ENCODE measurements at regions not wholly inside any gene's neighbourhood (a gene's known extent, or its start where the extent isn't known, plus 50 kb on each side); places are given as distances from the start of the nearest gene placed in this dataset.

GRCh38 chr5:5628866-5629606, 206.6 kb downstream of the ICE1 start:
- Histone ChIP-seq H3K27ac (ENCODE audit: extremely low read depth, low read depth, low read length) (no peak overlapping the region), H3K9me3 (ENCODE audit: control insufficient read depth, insufficient read depth, low read depth, low read length) (no peaks in the 10 kb centered on the region), H3K36me3 (ENCODE audit: control insufficient read depth in 2 of 2, insufficient read depth in 1 of 2, low read length in 2 of 2) (no peaks in the 10 kb centered on the region), H3K4me1 (ENCODE audit: control insufficient read depth, insufficient read depth, low read length) (no peaks in the 10 kb centered on the region), H3K4me3 (ENCODE audit: low read depth, low read length) (no peak overlapping the region)
- POLR2A ChIA-PET, result no interaction called here
- TF ChIP-seq PRDM4 (tag by site-specific recombination; IDR thresholded peaks at IDR 0.05) (no peak), GLI4 (tag by site-specific recombination; IDR thresholded peaks at IDR 0.05) (no peak), HOXA7 (CRISPR knock-in tag; IDR thresholded peaks at IDR 0.05; ENCODE audit: borderline replicate concordance) (no peak), ZNF221 (tag by site-specific recombination; IDR thresholded peaks at IDR 0.05; ENCODE audit: borderline replicate concordance) (no peak), ZSCAN23 (tag by site-specific recombination; IDR thresholded peaks at IDR 0.05) (no peak), ZNF394 (tag by site-specific recombination; IDR thresholded peaks at IDR 0.05; ENCODE audit: borderline replicate concordance) (no peak), ZNF785 (tag by site-specific recombination; IDR thresholded peaks at IDR 0.05) (no peak), SALL2 (tag by site-specific recombination; IDR thresholded peaks at IDR 0.05; ENCODE audit: borderline replicate concordance) (no peak), INSM2 (tag by site-specific recombination; IDR thresholded peaks at IDR 0.05) (no peak)
- CTCF ChIA-PET, result interaction anchor here (1.0 kb wide), 1 partner anchor 132 kb away, joined by 3 read pairs; no protein-coding TSS in a partner anchor

- no peak for TF ChIP-seq KLF16 (tag by site-specific recombination; IDR thresholded peaks at IDR 0.05)
- TF ChIP-seq ZNF639 (tag by site-specific recombination; IDR thresholded peaks at IDR 0.05), result no peak
- no peak for TF ChIP-seq ZNF473 (tag by site-specific recombination; IDR thresholded peaks at IDR 0.05)
- no peak for TF ChIP-seq ZNF416 (tag by site-specific recombination; IDR thresholded peaks at IDR 0.05)
- TF ChIP-seq REPIN1 (tag by site-specific recombination; IDR thresholded peaks at IDR 0.05; ENCODE audit: low read depth), result no peak
- Histone ChIP-seq H3K27ac (ENCODE audit: extremely low read depth, low read depth, low read length) (no peak overlapping the region), H3K4me1 (ENCODE audit: control insufficient read depth, insufficient read depth, low read length) (no peaks in the 10 kb centered on the region), H3K4me3 (ENCODE audit: low read depth, low read length) (no peak overlapping the region), H3K36me3 (ENCODE audit: control insufficient read depth in 2 of 2, insufficient read depth in 1 of 2, low read length in 2 of 2) (no peaks in the 10 kb centered on the region), H3K9me3 (ENCODE audit: control insufficient read depth, insufficient read depth, low read depth, low read length) (no peaks in the 10 kb centered on the region; the same call in 1 of the 2 replicates)
- CTCF ChIA-PET, result no interaction called here
- POLR2A ChIA-PET, result no interaction called here
These were observed 203.9 kb downstream of the ICE1 start for GRCh38 chr5:5626412-5626811.

GRCh38 chr5:5625491-5625890, 203.0 kb downstream of the ICE1 start:
- POLR2A ChIA-PET, result no interaction called here
- Histone ChIP-seq H3K27ac (ENCODE audit: extremely low read depth, low read depth, low read length) (no peak overlapping the region), H3K4me3 (ENCODE audit: low read depth, low read length) (no peak overlapping the region), H3K9me3 (ENCODE audit: control insufficient read depth, insufficient read depth, low read depth, low read length) (no peaks in the 10 kb centered on the region; the same call in 1 of the 2 replicates), H3K36me3 (ENCODE audit: control insufficient read depth in 2 of 2, insufficient read depth in 1 of 2, low read length in 2 of 2) (no peaks in the 10 kb centered on the region), H3K4me1 (ENCODE audit: control insufficient read depth, insufficient read depth, low read length) (no peaks in the 10 kb centered on the region)
- CTCF ChIA-PET, result no interaction called here
- no peak for TF ChIP-seq ZNF266 (tag by site-specific recombination; IDR thresholded peaks at IDR 0.05; ENCODE audit: low read depth)
- TF ChIP-seq HIC1 (tag by site-specific recombination; IDR thresholded peaks at IDR 0.05), result no peak
- TF ChIP-seq SP3 (tag by site-specific recombination; IDR thresholded peaks at IDR 0.05), result no peak
- no peak for TF ChIP-seq OSR2 (tag by site-specific recombination; IDR thresholded peaks at IDR 0.05)
- TF ChIP-seq GLI2 (tag by site-specific recombination; IDR thresholded peaks at IDR 0.05; ENCODE audit: borderline replicate concordance, low read depth), result no peak
- no peak for TF ChIP-seq REST (tag by site-specific recombination; IDR thresholded peaks at IDR 0.05)
